ENCODE measurements at regions not wholly inside any gene's neighbourhood (a gene's known extent, or its start where the extent isn't known, plus 50 kb on each side); places are given as distances from the start of the nearest gene placed in this dataset.
"Not testable (repeated sequence)": the region's sequence is repeated elsewhere in the genome, so short reads cannot be mapped to it uniquely, and the experiment has no call there.

DNA sequence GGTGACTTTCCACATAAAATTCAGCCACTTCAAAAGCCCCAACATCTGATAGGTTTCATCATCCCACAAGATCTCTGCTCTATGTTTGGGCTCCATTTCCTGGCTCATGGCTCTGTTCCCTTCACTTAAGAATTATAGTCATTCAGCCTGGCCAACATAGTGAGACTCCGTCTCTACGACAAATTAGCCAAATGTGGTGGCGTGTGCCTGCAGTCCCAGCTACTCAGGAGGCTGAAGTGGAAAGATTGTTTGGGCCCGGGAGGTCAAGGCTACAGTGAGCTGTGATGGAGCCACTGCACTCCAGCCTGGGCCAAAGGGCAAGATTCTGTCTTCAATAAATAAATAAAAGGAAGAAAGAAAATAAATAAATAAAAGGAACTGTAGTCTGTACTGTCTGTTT is 57.9 kb upstream of the CTSV start:
- no peak for DNase-seq

GRCh38 chr9:97089361-97089760 is 50.4 kb upstream of the CTSV start:
- DNase-seq: not testable (repeated sequence)

All from CD4-positive, alpha-beta T cell treated with Interleukin-21 for 1 hour (primary cell).